Erythroblast (primary cell): ENCODE measurements at regions not wholly inside any gene's neighbourhood (a gene's known extent, or its start where the extent isn't known, plus 50 kb on each side); places are given as distances from the start of the nearest gene placed in this dataset.

Source experiments
- DNase-seq, 2 experiments: peaks; one replicate each; lab custom pipeline; 2025; lab: John Stamatoyannopoulos, UW
- GATA1 ChIP-seq: IDR thresholded peaks from 2 replicates; pipeline ENCODE4 v1.6.1; 2011; ENCODE audit warnings: low read depth, mild to moderate bottlenecking, control low read depth, low read length, moderate library complexity
- POLR2A ChIP-seq: IDR thresholded peaks from 2 replicates; pipeline ENCODE4 v1.6.1; 2011; ENCODE audit warnings: mild to moderate bottlenecking, low read length

DNA sequence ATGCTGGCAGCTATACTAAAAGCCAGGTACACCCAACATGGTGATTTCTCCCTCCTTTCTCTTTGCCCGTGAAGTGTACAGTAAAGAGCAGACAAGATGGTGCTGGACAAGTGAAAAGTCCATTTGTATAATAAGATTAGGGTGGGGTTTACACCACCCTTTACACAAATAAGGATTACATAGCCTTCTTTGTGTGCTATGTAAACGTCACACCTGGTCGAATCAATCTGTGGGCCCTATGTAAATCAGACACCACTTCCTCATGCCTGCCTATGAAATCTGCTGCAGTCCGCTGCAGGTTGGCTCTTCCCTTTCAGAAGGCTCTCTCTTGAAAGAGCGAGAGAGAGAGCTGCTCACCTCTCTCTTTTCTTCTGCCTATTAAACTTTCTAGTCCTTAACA is 1054.3 kb upstream of the SLC39A10 start:
- DNase-seq, result no peak
- TF ChIP-seq GATA1 (no peak), POLR2A (no peak)

DNA sequence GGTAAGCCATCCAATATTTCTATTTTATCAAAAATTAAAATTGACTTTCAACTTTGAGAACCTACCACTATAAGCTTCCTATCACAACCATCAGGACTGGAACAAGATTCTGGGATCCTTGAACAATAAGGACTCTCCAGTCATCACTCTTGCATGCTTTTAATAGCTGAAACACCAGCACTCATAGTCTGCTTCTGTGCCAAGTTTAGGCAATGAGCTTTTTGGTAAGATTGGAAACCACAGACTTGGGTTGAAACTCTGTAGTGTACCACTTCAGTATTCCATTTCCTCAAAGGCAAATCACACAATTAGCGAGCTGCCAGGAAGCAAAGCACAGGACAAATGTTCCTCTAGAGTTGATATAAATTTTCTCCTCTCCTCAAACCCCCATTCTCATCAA is 1065.8 kb upstream of the SLC39A10 start:
- DNase-seq, result no peak
- no peak for TF ChIP-seq POLR2A
- no peak for TF ChIP-seq GATA1

- no peak for TF ChIP-seq POLR2A
- TF ChIP-seq GATA1, result no peak
- DNase-seq, result no peak
These were observed 1069.2 kb upstream of the SLC39A10 start for GRCh38 chr2:194587739-194588270.

- no peak for DNase-seq
- TF ChIP-seq GATA1 (no peak), POLR2A (no peak)
These were observed 1089.4 kb upstream of the SLC39A10 start for GRCh38 chr2:194567661-194568017.

GRCh38 chr2:194566907-194567660 is 1089.9 kb upstream of the SLC39A10 start:
- no peak for TF ChIP-seq GATA1
- DNase-seq, result no peak

- DNase-seq, result no peak
- TF ChIP-seq POLR2A, result no peak
- no peak for TF ChIP-seq GATA1
These were observed 1092.6 kb upstream of the SLC39A10 start for GRCh38 chr2:194564422-194564821.

DNA sequence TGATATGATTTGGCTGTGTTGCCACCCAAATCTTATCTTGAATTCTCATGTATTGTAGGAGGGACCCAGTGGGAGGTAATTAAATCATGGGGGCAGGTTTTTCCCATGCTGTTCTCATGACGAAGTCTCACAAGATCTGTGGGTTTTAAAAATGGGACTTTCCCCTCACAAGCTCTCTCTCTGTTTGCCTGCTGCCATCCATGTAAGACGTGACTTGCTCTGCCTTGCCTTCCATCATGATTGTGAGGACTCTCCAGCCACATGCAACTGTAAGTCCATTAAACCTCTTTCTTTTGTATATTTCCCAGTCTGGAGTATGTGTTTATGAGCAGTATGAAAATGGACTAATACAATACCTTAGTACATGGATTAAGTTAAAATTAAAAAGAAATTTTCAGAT is 1094.7 kb upstream of the SLC39A10 start:
- TF ChIP-seq POLR2A (no peak), GATA1 (no peak)

DNA sequence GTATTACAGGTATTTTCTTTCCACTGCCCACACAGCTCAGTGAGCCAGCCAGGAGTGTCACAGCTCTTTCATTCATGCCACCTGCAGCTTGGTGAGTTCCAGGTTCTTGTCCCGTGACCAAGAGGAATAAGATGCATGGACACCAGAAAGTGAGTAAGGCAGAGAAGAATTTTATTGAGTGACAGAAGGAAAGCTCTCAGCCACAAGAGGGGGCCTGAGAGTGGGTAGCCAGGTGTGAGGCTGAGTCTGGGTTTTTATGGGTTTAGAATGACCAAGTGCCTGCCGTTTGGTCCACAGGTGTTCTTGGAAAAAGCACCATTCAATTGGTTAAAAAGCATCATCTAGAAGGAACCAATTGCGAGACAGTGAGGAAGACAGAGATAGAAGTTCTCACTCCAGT is 1097.1 kb upstream of the SLC39A10 start:
- TF ChIP-seq GATA1, result no peak
- no peak for TF ChIP-seq POLR2A
- no peak for DNase-seq

More for the DNA sequence above, 1094.7 kb upstream of the SLC39A10 start:
- DNase-seq, result no peak

- TF ChIP-seq POLR2A (no peak), GATA1 (no peak)
- DNase-seq, result no peak
These were observed 1097.5 kb upstream of the SLC39A10 start for GRCh38 chr2:194559523-194559922.

DNA sequence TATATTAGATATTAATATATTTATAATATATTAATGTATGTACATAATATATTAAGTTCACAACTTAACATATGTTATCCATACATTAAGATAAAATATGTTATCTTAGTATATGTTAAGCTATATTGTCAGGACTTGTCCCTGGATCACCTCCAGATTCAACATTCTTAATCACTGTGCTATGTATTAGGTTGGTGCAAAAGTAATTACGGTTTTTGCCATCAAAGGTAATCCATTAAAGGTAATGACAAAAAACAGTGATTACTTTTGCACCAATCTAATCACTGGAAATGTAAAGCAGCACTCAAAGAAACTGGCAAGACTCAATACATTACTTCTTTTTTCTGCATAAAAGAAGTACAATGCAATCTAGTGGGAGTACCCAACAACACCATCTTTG is 1099.0 kb upstream of the SLC39A10 start:
- DNase-seq, result no peak
- TF ChIP-seq POLR2A, result no peak
- TF ChIP-seq GATA1, result no peak

DNA sequence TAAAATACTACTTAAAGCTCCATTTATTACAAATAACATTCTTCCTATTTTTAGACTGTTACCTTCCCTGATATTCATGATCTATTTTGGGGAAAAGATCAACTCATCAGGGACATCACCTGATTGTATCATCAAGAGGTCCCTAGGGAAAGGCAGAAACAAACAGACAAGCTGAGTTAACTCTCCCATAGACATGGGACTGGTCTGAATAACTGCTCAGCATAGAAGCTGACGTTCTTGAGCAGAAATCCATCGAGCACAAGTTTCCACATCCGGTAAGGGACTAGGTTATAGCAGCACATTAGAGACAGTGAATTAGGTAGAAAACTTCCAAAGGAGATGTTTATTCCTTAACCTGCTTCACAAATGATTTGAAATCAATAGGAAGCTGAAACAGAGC is 1100.4 kb upstream of the SLC39A10 start:
- TF ChIP-seq POLR2A (no peak), GATA1 (no peak)
- no peak for DNase-seq

DNA sequence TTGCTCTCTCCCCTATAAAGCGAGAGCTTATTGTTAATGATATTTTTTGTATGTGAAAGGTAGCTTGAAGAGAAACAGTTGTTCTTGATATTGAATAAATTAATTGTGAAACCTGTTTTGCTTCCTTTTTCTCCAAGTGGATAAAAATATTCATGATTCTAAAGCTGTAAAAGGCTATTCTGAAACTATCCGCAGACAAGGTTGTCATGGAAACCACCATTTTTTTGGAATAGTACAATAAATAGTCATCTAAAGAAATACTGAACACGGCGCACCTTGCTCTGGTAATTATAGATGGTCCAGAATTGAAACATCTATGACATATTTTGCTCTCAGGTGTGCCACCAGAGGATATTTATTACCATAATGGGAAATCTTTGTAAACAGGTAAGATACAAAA is 1103.0 kb upstream of the SLC39A10 start:
- no peak for TF ChIP-seq GATA1
- no peak for TF ChIP-seq POLR2A
- DNase-seq, result no peak

GRCh38 chr2:194550702-194551101 is 1106.3 kb upstream of the SLC39A10 start:
- no peak for DNase-seq
- TF ChIP-seq GATA1, result no peak
- TF ChIP-seq POLR2A, result no peak

- TF ChIP-seq POLR2A (no peak), GATA1 (no peak)
- no peak for DNase-seq
These were observed 1107.6 kb upstream of the SLC39A10 start for GRCh38 chr2:194549387-194549786.

GRCh38 chr2:194545978-194546377 is 1111.0 kb upstream of the SLC39A10 start:
- TF ChIP-seq GATA1 (no peak), POLR2A (no peak)
- no peak for DNase-seq
